Sigmoid colon (tissue), 4 donors: ENCODE measurements at regions not wholly inside any gene's neighbourhood (a gene's known extent, or its start where the extent isn't known, plus 50 kb on each side); places are given as distances from the start of the nearest gene placed in this dataset.

Experiments used
- POLR2A ChIP-seq, 2 donors: fragments of 450-650 bp; IDR thresholded peaks; one replicate each; pipeline ENCODE4 v1.6.1; 2016; ENCODE audit warnings: antibody characterized with exemption in 2 of 2, mild to moderate bottlenecking in 2 of 2, moderate library complexity in 2 of 2
- POLR2AphosphoS5 ChIP-seq, 4 donors: sonication (generic); formaldehyde crosslinking; IDR thresholded peaks; one replicate each; pipeline ENCODE4 v1.6.1; 2017; ENCODE audit warnings: antibody characterized with exemption in 4 of 4
- TF ChIP-seq, protein P1 (sequence below), 4 experiments: fragments of 450-650 bp in 3 of 4; fragments of 200-600 bp in 1 of 4; IDR thresholded peaks; one replicate each; pipeline ENCODE4 v1.5.1; 2016 to 2019; ENCODE audit warnings: antibody characterized with exemption in 4 of 4, mild to moderate bottlenecking in 3 of 4, moderate library complexity in 2 of 4

DNA sequence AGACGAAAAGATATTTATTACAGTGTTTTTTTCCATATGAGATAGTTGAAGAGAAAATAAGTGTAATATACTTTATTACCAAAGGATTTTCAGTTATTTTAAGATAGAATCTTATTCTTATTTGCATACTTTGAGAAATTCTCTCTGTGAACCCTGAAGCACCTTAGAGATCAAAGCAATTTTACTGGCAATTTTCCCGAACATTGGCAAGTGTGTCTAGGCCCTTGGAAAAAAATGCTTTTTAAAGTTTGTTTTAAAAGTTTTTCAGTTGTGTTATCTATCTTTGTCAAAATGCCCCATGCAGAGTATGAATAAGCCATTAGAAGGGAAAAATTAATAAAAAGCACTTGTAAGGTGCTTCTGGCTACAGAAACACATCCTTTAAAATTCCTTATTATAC is 276.8 kb upstream of the HSF2 start:
- TF ChIP-seq, protein P1, sequence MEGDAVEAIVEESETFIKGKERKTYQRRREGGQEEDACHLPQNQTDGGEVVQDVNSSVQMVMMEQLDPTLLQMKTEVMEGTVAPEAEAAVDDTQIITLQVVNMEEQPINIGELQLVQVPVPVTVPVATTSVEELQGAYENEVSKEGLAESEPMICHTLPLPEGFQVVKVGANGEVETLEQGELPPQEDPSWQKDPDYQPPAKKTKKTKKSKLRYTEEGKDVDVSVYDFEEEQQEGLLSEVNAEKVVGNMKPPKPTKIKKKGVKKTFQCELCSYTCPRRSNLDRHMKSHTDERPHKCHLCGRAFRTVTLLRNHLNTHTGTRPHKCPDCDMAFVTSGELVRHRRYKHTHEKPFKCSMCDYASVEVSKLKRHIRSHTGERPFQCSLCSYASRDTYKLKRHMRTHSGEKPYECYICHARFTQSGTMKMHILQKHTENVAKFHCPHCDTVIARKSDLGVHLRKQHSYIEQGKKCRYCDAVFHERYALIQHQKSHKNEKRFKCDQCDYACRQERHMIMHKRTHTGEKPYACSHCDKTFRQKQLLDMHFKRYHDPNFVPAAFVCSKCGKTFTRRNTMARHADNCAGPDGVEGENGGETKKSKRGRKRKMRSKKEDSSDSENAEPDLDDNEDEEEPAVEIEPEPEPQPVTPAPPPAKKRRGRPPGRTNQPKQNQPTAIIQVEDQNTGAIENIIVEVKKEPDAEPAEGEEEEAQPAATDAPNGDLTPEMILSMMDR (IDR thresholded peaks at IDR 0.05), result no peak
- TF ChIP-seq POLR2A (IDR thresholded peaks at IDR 0.05) (no peak), POLR2AphosphoS5 (IDR thresholded peaks at IDR 0.05) (no peak)
